Nephron progenitor cell (in vitro differentiated cells): ENCODE measurements at regions not wholly inside any gene's neighbourhood (a gene's known extent, or its start where the extent isn't known, plus 50 kb on each side); places are given as distances from the start of the nearest gene placed in this dataset.

ENCODE experiments used
- DNase-seq: peaks from one replicate; pipeline ENCODE4 v3.0.0; 2021
- H3K27ac Mint-ChIP-seq: 2 replicates; pipeline ENCODE4 v1.8.0; 2021; ENCODE audit warnings: mild to moderate bottlenecking, moderate library complexity, mixed read lengths
- H3K27me3 Mint-ChIP-seq: 2 replicates; pipeline ENCODE4 v1.8.0; 2021; ENCODE audit warnings: mild to moderate bottlenecking, low read depth, mixed read lengths; ENCODE audit not compliant: poor library complexity
- H3K36me3 Mint-ChIP-seq: 2 replicates; pipeline ENCODE4 v1.8.0; 2021; ENCODE audit warnings: low read depth, mixed read lengths
- H3K4me1 Mint-ChIP-seq: 2 replicates; pipeline ENCODE4 v1.8.0; 2021; ENCODE audit warnings: mixed read lengths
- H3K4me3 Mint-ChIP-seq: 2 replicates; pipeline ENCODE4 v1.8.0; 2021; ENCODE audit warnings: mild to moderate bottlenecking, moderate library complexity, mixed read lengths
- H3K9me3 Mint-ChIP-seq: 2 replicates; pipeline ENCODE4 v1.8.0; 2021; ENCODE audit warnings: mild to moderate bottlenecking, moderate library complexity, mixed read lengths
- TF ChIP-seq, protein P1 (sequence below): fragments of 200-600 bp; sonication (generic); IDR thresholded peaks from 2 replicates; pipeline ENCODE4 v1.5.0; 2021; ENCODE audit warnings: antibody characterized with exemption

DNA sequence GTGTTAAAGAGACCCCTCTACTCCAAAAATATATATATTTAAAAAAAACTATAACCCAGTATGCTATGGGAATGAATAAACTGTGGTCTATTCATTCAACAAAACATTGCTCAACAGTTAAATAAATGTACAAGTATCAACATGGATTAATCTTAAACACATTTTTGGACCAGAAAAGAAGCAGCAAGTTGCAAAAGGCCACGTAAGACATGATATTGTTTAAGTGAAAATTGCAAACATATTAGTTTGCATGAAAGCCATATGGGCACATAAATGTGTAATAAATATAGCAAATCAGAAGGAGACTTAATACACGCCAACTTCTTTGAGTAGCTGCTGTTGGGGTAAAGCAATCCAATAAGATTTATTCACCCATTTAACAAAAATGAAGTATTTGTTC is 321.5 kb downstream of the FBXO15 start:
- H3K4me1 Mint-ChIP-seq: no peaks in the 10 kb centered on the region
- TF ChIP-seq, protein P1, sequence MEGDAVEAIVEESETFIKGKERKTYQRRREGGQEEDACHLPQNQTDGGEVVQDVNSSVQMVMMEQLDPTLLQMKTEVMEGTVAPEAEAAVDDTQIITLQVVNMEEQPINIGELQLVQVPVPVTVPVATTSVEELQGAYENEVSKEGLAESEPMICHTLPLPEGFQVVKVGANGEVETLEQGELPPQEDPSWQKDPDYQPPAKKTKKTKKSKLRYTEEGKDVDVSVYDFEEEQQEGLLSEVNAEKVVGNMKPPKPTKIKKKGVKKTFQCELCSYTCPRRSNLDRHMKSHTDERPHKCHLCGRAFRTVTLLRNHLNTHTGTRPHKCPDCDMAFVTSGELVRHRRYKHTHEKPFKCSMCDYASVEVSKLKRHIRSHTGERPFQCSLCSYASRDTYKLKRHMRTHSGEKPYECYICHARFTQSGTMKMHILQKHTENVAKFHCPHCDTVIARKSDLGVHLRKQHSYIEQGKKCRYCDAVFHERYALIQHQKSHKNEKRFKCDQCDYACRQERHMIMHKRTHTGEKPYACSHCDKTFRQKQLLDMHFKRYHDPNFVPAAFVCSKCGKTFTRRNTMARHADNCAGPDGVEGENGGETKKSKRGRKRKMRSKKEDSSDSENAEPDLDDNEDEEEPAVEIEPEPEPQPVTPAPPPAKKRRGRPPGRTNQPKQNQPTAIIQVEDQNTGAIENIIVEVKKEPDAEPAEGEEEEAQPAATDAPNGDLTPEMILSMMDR: no peak

DNA sequence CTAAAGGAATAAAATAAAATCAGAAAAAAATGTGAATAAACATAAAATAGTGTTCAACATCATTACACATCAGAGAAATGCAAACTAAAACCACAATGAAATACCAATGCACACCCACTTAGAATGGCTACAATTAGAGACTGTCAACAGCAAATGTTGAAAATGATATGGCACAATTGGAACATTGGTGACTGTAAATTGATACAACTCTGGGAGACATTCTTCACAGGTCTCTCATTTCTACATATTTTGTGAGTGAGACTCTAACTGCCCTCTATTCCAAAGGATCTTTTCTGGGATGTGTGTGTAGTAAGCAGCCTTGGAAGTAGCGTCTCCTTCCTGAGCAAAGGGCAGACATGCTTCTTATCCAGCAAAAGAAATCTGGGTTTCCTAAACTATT is 323.0 kb downstream of the FBXO15 start:
- peaks cover 5% of the 10 kb centered on the region for H3K27me3 Mint-ChIP-seq
- no peak overlapping the region for H3K4me3 Mint-ChIP-seq
- no peaks in the 10 kb centered on the region for H3K4me1 Mint-ChIP-seq
- H3K36me3 Mint-ChIP-seq: no peaks in the 10 kb centered on the region
- no peak for DNase-seq
- TF ChIP-seq, protein P1: no peak
- H3K27ac Mint-ChIP-seq: no peak overlapping the region
- H3K9me3 Mint-ChIP-seq: peaks cover 7% of the 10 kb centered on the region

More for the DNA sequence above, 321.5 kb downstream of the FBXO15 start:
- Mint-ChIP-seq H3K27me3 (peaks cover 5% of the 10 kb centered on the region), H3K9me3 (peaks cover 7% of the 10 kb centered on the region), H3K4me3 (no peak overlapping the region), H3K27ac (no peak overlapping the region), H3K36me3 (no peaks in the 10 kb centered on the region)
- DNase-seq: no peak

DNA sequence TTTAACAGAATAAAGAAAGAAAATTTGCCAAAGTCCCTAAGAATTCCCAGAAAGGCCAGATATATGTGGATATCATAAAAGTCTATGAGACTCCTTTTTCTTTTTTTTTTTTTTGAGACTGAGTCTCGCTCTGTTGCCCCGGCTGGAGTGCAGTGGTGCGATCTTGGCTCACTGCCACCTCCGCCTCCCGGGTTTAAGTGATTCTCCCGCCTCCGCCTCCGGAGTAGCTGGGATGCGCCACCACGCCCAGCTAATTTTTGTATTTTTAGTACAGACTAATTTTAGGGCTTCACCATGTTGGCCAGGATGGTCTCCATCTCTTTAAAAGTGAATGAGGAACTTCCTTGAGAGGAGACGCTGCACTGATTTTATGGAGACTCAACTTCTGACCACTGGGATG is 335.2 kb downstream of the FBXO15 start:
- no peaks in the 10 kb centered on the region for H3K27me3 Mint-ChIP-seq
- H3K4me1 Mint-ChIP-seq: no peaks in the 10 kb centered on the region
- H3K4me3 Mint-ChIP-seq: no peak overlapping the region
- no peak for DNase-seq
- TF ChIP-seq, protein P1: no peak
- H3K27ac Mint-ChIP-seq: no peak overlapping the region
- no peaks in the 10 kb centered on the region for H3K36me3 Mint-ChIP-seq
- peaks cover 10% of the 10 kb centered on the region for H3K9me3 Mint-ChIP-seq

DNA sequence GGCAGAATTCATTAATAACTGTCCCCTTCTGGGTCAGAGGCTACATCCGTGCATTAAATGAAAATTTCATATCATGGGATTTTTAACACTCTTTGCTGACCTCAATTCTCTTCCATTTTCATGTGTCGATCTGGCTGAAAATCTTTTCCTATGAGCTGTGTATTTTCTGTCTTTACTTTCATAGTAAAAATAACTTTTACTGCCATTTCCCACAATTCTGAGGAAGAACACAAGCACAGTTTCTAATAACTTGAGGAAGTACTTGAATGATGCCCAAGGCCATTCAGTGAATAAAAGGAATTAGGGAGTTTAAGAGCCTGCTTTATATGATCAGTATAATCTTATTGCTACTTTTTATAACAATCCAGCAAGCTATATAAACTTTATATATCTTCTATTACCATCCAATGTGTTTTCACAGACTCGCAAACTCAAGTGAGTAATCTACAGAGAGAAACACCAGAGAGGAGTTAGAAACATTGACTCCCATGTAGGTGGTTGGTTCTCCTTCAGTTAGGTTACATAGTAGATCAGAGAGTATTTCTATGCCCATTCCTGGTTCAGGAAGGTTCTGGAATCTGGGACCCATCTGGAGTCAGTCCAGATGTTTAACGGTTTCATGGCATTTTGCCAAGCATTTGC is 340.0 kb downstream of the FBXO15 start:
- no peak overlapping the region for H3K4me3 Mint-ChIP-seq
- TF ChIP-seq, protein P1: no peak
- no peak overlapping the region for H3K27ac Mint-ChIP-seq
- peaks cover under 1% of the 10 kb centered on the region for H3K9me3 Mint-ChIP-seq
- H3K4me1 Mint-ChIP-seq: no peaks in the 10 kb centered on the region
- DNase-seq: no peak
- no peaks in the 10 kb centered on the region for H3K36me3 Mint-ChIP-seq
- H3K27me3 Mint-ChIP-seq: peaks cover 3% of the 10 kb centered on the region

DNA sequence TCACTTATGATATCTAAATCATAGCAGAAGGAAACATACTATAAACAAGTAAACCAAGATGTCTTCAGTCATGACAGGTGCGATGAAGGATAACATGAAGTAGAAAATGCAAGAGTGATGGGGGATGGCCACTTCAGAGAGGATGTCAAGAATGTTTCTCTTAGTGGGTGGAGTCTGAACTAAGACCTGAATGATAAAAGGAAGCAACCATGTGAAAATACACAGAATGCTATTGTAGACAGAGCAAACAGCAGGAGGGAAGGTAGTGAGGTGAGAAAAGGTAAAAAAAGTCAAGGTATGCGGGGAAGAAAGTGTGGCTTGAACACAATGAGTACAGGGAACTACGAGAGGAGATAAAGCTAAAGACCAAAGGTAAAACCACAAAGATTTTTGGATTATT is 341.6 kb downstream of the FBXO15 start:
- Mint-ChIP-seq H3K9me3 (no peaks in the 10 kb centered on the region), H3K4me1 (peaks cover 4% of the 10 kb centered on the region), H3K36me3 (no peaks in the 10 kb centered on the region), H3K4me3 (no peak overlapping the region), H3K27ac (no peak overlapping the region), H3K27me3 (peaks cover 3% of the 10 kb centered on the region)
- TF ChIP-seq, protein P1: no peak
- DNase-seq: no peak

DNA sequence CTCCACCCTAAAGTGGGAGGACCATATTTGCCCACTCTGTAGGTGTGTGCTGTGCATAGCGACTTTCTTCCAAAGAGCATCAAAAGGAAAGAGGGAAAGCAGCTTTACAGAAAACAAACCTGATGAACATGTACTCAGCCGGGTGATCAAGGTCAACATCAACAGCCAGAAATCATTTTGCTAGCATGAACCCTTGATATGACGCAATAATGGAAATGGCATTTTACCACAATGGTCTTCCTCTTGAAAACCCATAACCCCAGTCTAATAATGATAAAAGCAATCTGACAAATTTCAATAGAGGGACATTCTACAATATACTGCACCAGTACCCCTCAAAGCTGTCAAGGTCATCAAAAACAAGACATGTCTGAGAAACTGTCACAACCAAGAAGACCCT is 350.2 kb downstream of the FBXO15 start:
- H3K27me3 Mint-ChIP-seq: peaks cover 15% of the 10 kb centered on the region
- H3K27ac Mint-ChIP-seq: no peak overlapping the region
- peaks cover 14% of the 10 kb centered on the region for H3K4me1 Mint-ChIP-seq
- H3K9me3 Mint-ChIP-seq: no peaks in the 10 kb centered on the region
- no peak for DNase-seq
- H3K4me3 Mint-ChIP-seq: no peak overlapping the region
- H3K36me3 Mint-ChIP-seq: no peaks in the 10 kb centered on the region
- TF ChIP-seq, protein P1: no peak
